ENCODE measurements at regions not wholly inside any gene's neighbourhood (a gene's known extent, or its start where the extent isn't known, plus 50 kb on each side); places are given as distances from the start of the nearest gene placed in this dataset.

DNA sequence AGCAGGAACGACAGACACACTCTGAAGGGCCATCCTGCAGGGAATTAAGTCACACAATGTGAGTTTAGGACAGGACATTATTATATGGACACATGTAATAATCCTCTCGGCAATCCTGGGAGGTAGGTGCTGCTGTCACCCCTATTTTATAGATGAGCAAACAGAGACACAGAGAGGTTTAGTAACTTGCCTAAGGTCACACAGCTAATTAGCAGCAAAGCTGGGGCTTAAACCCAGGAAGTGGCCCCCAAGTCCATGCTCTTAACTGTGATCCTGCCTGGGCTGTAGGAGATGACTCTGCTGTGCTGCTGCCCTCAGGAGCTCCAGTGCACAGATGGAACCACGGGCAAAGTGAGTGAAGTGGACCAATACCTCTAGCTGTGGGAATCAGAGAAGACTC is 660.0 kb downstream of the PTPRU start:
- TF ChIP-seq CTCF (IDR thresholded peaks at IDR 0.05) (no peak), EZH2 (IDR thresholded peaks at IDR 0.05) (no peak)

Measured in neural progenitor cell (in vitro differentiated cells).